ENCODE measurements at regions not wholly inside any gene's neighbourhood (a gene's known extent, or its start where the extent isn't known, plus 50 kb on each side); places are given as distances from the start of the nearest gene placed in this dataset.

DNA sequence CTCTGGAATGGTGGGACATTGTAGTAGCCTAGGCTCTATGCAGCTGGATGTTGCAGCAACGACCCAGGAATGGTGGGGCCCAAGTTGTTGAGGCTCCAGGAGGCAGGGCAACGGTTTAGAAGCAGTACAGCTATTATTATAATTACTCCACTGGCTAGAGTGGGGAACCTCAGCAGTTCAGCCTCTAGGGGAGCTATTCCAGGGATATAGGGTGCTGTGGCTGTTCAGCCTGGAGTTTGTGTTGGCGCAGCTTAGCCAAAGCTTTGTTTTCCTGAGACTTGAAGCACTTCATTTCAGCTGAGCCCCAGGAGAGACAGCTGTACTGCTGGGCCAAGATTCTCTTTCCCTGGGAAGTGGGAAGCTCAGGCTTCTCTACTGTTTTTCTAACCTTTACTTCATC lies 1023.0 kb upstream of the ATXN7L3B start:
- no peak overlapping the region for H3K27ac Mint-ChIP-seq
- peak; percentile 65 for TF ChIP-seq CTCF (conservative IDR thresholded peaks at IDR 0.05)
- Histone ChIP-seq H3K56ac (ENCODE audit: insufficient read length, low read depth, low read length) (no peak overlapping the region), H2AFZ (ENCODE audit: low read length) (no peak overlapping the region), H3K27ac (ENCODE audit: insufficient read length, low read depth, low read length) (no peak overlapping the region), H3K23me2 (ENCODE audit: insufficient read length, low read depth, low read length, poor library complexity, severe bottlenecking) (no peaks in the 10 kb centered on the region), H2BK120ac (ENCODE audit: low read depth, low read length, poor library complexity, severe bottlenecking) (no peak overlapping the region), H3K79me1 (ENCODE audit: insufficient read depth, low read depth, low read length, poor library complexity, severe bottlenecking) (no peaks in the 10 kb centered on the region), H3K4me1 (ENCODE audit: insufficient read depth, low read length) (no peaks in the 10 kb centered on the region), H2BK12ac (ENCODE audit: insufficient read length, low read depth, low read length) (no peak overlapping the region), H2BK20ac (ENCODE audit: low read depth, low read length, poor library complexity, severe bottlenecking) (no peak overlapping the region), H3K79me2 (ENCODE audit: insufficient read depth, low read length) (no peaks in the 10 kb centered on the region), H3K23ac (ENCODE audit: insufficient read length, low read depth, low read length) (no peak overlapping the region), H2BK5ac (ENCODE audit: insufficient read length, low read length) (no peak overlapping the region), H3K4ac (ENCODE audit: low read depth, low read length) (no peak overlapping the region), H4K5ac (ENCODE audit: insufficient read length, low read depth, low read length) (no peak overlapping the region), H4K20me1 (ENCODE audit: control insufficient read depth, insufficient read depth, insufficient read length) (no peaks in the 10 kb centered on the region), H3T11ph (ENCODE audit: low read length) (no peak overlapping the region), H2AK5ac (ENCODE audit: insufficient read length, low read length) (no peak overlapping the region), H3K4me2 (ENCODE audit: insufficient read depth, insufficient read length, low read length) (no peak overlapping the region), H4K8ac (replicated peaks; ENCODE audit: insufficient read length, low read depth, low read length) (no peak overlapping the region), H3K14ac (ENCODE audit: insufficient read depth, low read length) (no peak overlapping the region), H2BK15ac (ENCODE audit: low read depth, low read length) (no peak overlapping the region), H3K27me3 (ENCODE audit: insufficient read depth, low read length) (no peaks in the 10 kb centered on the region), H3K9ac (ENCODE audit: extremely low read depth, insufficient read length, low read length) (no peak overlapping the region), H4K91ac (ENCODE audit: insufficient read length, low read depth, low read length) (no peak overlapping the region), H3K18ac (ENCODE audit: insufficient read length, low read depth, low read length) (no peak overlapping the region), H3K9me3 (ENCODE audit: control insufficient read depth, low read depth, low read length) (no peaks in the 10 kb centered on the region)
- peaks cover 0 to 3% of the 10 kb centered on the region in 2 experiments; a peak in 2 of 5 replicates for H3K9me3 Mint-ChIP-seq
- no peaks in the 10 kb centered on the region; a peak in 1 of 7 replicates for H3K36me3 Mint-ChIP-seq (ENCODE audit: insufficient read depth in 1 of 3, low read depth in 3 of 3)
- peak; percentile 58 for DNase-seq
- H3K4me1 Mint-ChIP-seq, result no peaks in the 10 kb centered on the region
- H3K4me3 Mint-ChIP-seq, result no peak overlapping the region
- no CpG with 5 or more reads among the region's 3 CpGs for WGBS (ENCODE audit: extremely low coverage, insufficient read length, low lambda C conversion rate)
- H3K27me3 Mint-ChIP-seq (ENCODE audit: low read depth), result no peaks in the 10 kb centered on the region

Measured in H9 (cell line).